HCT116 (cell line): ENCODE measurements at regions not wholly inside any gene's neighbourhood (a gene's known extent, or its start where the extent isn't known, plus 50 kb on each side); places are given as distances from the start of the nearest gene placed in this dataset.

Experiments used
- ATAC-seq: fragments of 200-7000 bp; cut with Tn5 transposase; 2 replicates; pipeline ENCODE4 v1.9.1; 2020; ENCODE audit warnings: mild to moderate bottlenecking, moderate library complexity
- BruUV-seq: library from RNA; stranded (reverse); fragments of 400-500 nt; replicated peaks from 2 replicates; lab custom pipeline; 2021; lab: Mats Ljungman, UMichigan
- CTCF ChIA-PET: fragments of 300-600 bp; sonication (Branson Sonifier 250); formaldehyde crosslinking; loops from one replicate; lab custom pipeline; 2021; ENCODE audit warnings: antibody characterized with exemption; lab: Charles Lee
- POLR2A ChIA-PET: fragments of 300-600, 350-600 bp; sonication (Branson Sonifier 250); formaldehyde crosslinking; loops from one replicate; lab custom pipeline; 2021; ENCODE audit warnings: antibody characterized with exemption; lab: Charles Lee
- RAD21 ChIA-PET, 2 experiments: fragments of 300-600 bp; sonication (Branson Sonifier 250); formaldehyde crosslinking; loops; one replicate each; lab custom pipeline; 2023; ENCODE audit warnings: low total read pairs in 2 of 2; ENCODE audit not compliant: uncharacterized antibody in 2 of 2, unreplicated experiment in 2 of 2, low non-redundant PET in 1 of 2; lab: Charles Lee
- DNase-seq: peaks from one replicate; pipeline ENCODE4 v3.0.0-alpha.2; 2010; ENCODE audit warnings: low read depth, low spot score
- H2AFZ ChIP-seq: fragments of 200-600 bp; shearing (Covaris generic), sonication (generic); 2 replicates; pipeline ENCODE4 v1.6.1; 2017; ENCODE audit warnings: low read depth, mixed run types, mixed read lengths, antibody characterized with exemption, low read length; ENCODE audit not compliant: poor library complexity, severe bottlenecking
- H3K27ac ChIP-seq: 2 replicates; pipeline ENCODE4 v1.5.1; 2012; ENCODE audit warnings: low read depth, low read length
- H3K27me3 ChIP-seq: fragments of 200-600 bp; sonication (generic); 2 replicates; pipeline ENCODE4 v1.6.1; 2016; ENCODE audit warnings: mixed run types, low read length, mixed read lengths; ENCODE audit not compliant: insufficient read depth
- H3K36me3 ChIP-seq, 2 experiments: fragments of 200-500 bp in 1 of 2; fragments of 200-600 bp in 1 of 2; sonication (Bioruptor generic) in 1 of 2; sonication (generic) in 1 of 2; 2 replicates each; pipeline versions ENCODE4 v1.5.1 to v1.6.1; 2014 to 2016; ENCODE audit warnings: low read length in 2 of 2, inconsistent platforms in 1 of 2, mixed read lengths in 1 of 2, mixed run types in 1 of 2; ENCODE audit not compliant: insufficient read depth in 2 of 2, control insufficient read depth in 1 of 2
- H3K4me1 ChIP-seq, 2 experiments: fragments of 200-600 bp in 1 of 2; sonication (generic) in 1 of 2; 2 replicates each; pipeline versions ENCODE4 v1.5.1 to v1.6.1; 2012 to 2017; ENCODE audit warnings: low read length in 2 of 2, inconsistent platforms in 1 of 2, mild to moderate bottlenecking in 1 of 2, mixed read lengths in 1 of 2, mixed run types in 1 of 2, moderate library complexity in 1 of 2; ENCODE audit not compliant: insufficient read depth in 2 of 2, control insufficient read depth in 1 of 2
- H3K4me2 ChIP-seq: fragments of 200-600 bp; sonication (generic); 2 replicates; pipeline ENCODE4 v1.6.1; 2017; ENCODE audit warnings: mixed run types, low read length, mixed read lengths
- H3K4me3 ChIP-seq, 2 experiments: fragments of 200-600 bp in 1 of 2; sonication (generic) in 1 of 2; replicated peaks in 1 of 2; 2 replicates each; pipeline ENCODE4 v1.5.1; 2011 to 2016; ENCODE audit warnings: low read length in 2 of 2, control low read depth in 1 of 2, low read depth in 1 of 2, mild to moderate bottlenecking in 1 of 2, mixed read lengths in 1 of 2, mixed run types in 1 of 2
- H3K79me2 ChIP-seq: fragments of 200-600 bp; sonication (generic); 2 replicates; pipeline ENCODE4 v1.6.1; 2017; ENCODE audit warnings: mild to moderate bottlenecking, mixed run types, low read length, moderate library complexity, mixed read lengths; ENCODE audit not compliant: insufficient read depth
- H3K9ac ChIP-seq: fragments of 200-600 bp; sonication (generic); 2 replicates; pipeline ENCODE4 v1.6.1; 2016; ENCODE audit warnings: low read length, mixed read lengths
- H3K9me2 ChIP-seq: fragments of 200-600 bp; sonication (generic), shearing (Covaris generic); 2 replicates; pipeline ENCODE4 v1.6.1; 2017; ENCODE audit warnings: mixed run types, mild to moderate bottlenecking, moderate library complexity; ENCODE audit not compliant: insufficient read depth
- H3K9me3 ChIP-seq, 2 experiments: fragments of 200-500 bp in 1 of 2; fragments of 200-600 bp in 1 of 2; sonication (Bioruptor generic) in 1 of 2; sonication (generic) in 1 of 2; 2 replicates each; pipeline ENCODE4 v1.6.1; 2014 to 2017; ENCODE audit warnings: low read length in 2 of 2, mixed read lengths in 2 of 2, inconsistent platforms in 1 of 2, low read depth in 1 of 2, mild to moderate bottlenecking in 1 of 2, mixed run types in 1 of 2, moderate library complexity in 1 of 2; ENCODE audit not compliant: control insufficient read depth in 1 of 2, insufficient read depth in 1 of 2
- H4K20me1 ChIP-seq: fragments of 200-600 bp; sonication (generic), shearing (Covaris generic); 2 replicates; pipeline ENCODE4 v1.6.1; 2017; ENCODE audit warnings: mixed run types, mild to moderate bottlenecking, moderate library complexity; ENCODE audit not compliant: insufficient read depth
- CBX3 ChIP-seq: IDR thresholded peaks from 2 replicates; pipeline ENCODE4 v1.6.1; 2012; ENCODE audit warnings: low read depth
- CEBPB ChIP-seq: IDR thresholded peaks from 2 replicates; pipeline ENCODE4 v1.6.1; 2012; ENCODE audit warnings: low read depth
- EGR1 ChIP-seq: IDR thresholded peaks from 2 replicates; pipeline ENCODE4 v1.6.1; 2012; ENCODE audit warnings: low read depth
- ELF1 ChIP-seq: IDR thresholded peaks from 2 replicates; pipeline ENCODE4 v1.6.1; 2012; ENCODE audit warnings: low read depth, borderline replicate concordance
- EZH2 ChIP-seq: fragments of 200-600 bp; sonication (generic); IDR thresholded peaks from 2 replicates; pipeline ENCODE4 v1.6.1; 2017; ENCODE audit warnings: antibody characterized with exemption, mixed run types
- JUND ChIP-seq: IDR thresholded peaks from 2 replicates; pipeline ENCODE4 v1.6.1; 2012
- POLR2A ChIP-seq: IDR thresholded peaks from 2 replicates; pipeline ENCODE4 v1.7.0; 2011; ENCODE audit warnings: borderline replicate concordance; ENCODE audit not compliant: insufficient read depth, insufficient read length; ENCODE audit errors: extremely low read depth
- RAD21 ChIP-seq: IDR thresholded peaks from 2 replicates; pipeline ENCODE4 v1.6.1; 2012; ENCODE audit warnings: low read depth, mild to moderate bottlenecking
- SP1 ChIP-seq: IDR thresholded peaks from 2 replicates; pipeline ENCODE4 v1.6.1; 2012; ENCODE audit warnings: low read depth
- SRF ChIP-seq: IDR thresholded peaks from 2 replicates; pipeline ENCODE4 v1.6.1; 2012; ENCODE audit warnings: low read depth
- TCF7L2 ChIP-seq: IDR thresholded peaks from 2 replicates; pipeline ENCODE4 v1.7.0; 2011; ENCODE audit warnings: borderline replicate concordance, inconsistent platforms; ENCODE audit not compliant: insufficient read depth, insufficient read length; ENCODE audit errors: extremely low read depth
- YY1 ChIP-seq: IDR thresholded peaks from 2 replicates; pipeline ENCODE4 v1.6.1; 2011; ENCODE audit warnings: low read length, low read depth, moderate library complexity, mild to moderate bottlenecking; ENCODE audit not compliant: insufficient replicate concordance; ENCODE audit errors: extremely low read depth
- ZFX ChIP-seq: fragments of 450-650 bp; IDR thresholded peaks from 2 replicates; pipeline ENCODE4 v1.6.1; 2017
- ZNF274 ChIP-seq: fragments of 200-500 bp; sonication (Bioruptor generic); IDR thresholded peaks from 2 replicates; pipeline ENCODE4 v1.6.1; 2014; ENCODE audit warnings: mild to moderate bottlenecking, low read depth, low read length, inconsistent platforms
- intact Hi-C: fragments of 100-400 bp; cut with micrococcal nuclease; formaldehyde crosslinking; loops from 2 replicates; pipeline ENCODE4 v1.10.0; 2022
- TF ChIP-seq, protein P1 (sequence below): IDR thresholded peaks from 2 replicates; pipeline ENCODE4 v1.6.1; 2012
- TF ChIP-seq, protein P2 (sequence below): IDR thresholded peaks from 2 replicates; pipeline ENCODE4 v1.6.1; 2012; ENCODE audit warnings: low read depth
- TF ChIP-seq, protein P3 (sequence below), 3 experiments: fragments of 200-600 bp in 1 of 3; sonication (generic) in 1 of 3; IDR thresholded peaks in 2 of 3; conservative IDR thresholded peaks in 1 of 3; 2 replicates each; pipeline ENCODE4 v1.5.1; 2012 to 2017; ENCODE audit warnings: low read depth in 2 of 3, low read length in 2 of 3, antibody characterized with exemption in 1 of 3, borderline replicate concordance in 1 of 3, control low read depth in 1 of 3, mild to moderate bottlenecking in 1 of 3, mixed read lengths in 1 of 3, mixed run types in 1 of 3, moderate library complexity in 1 of 3; ENCODE audit not compliant: insufficient read depth in 1 of 3
- TF ChIP-seq, protein P4 (sequence below): IDR thresholded peaks from 2 replicates; pipeline ENCODE4 v1.6.1; 2012
- TF ChIP-seq, protein P5 (sequence below): IDR thresholded peaks from 2 replicates; pipeline ENCODE4 v1.6.1; 2011; ENCODE audit warnings: mild to moderate bottlenecking, low read length, moderate library complexity; ENCODE audit not compliant: insufficient replicate concordance; ENCODE audit errors: extremely low read depth

DNA sequence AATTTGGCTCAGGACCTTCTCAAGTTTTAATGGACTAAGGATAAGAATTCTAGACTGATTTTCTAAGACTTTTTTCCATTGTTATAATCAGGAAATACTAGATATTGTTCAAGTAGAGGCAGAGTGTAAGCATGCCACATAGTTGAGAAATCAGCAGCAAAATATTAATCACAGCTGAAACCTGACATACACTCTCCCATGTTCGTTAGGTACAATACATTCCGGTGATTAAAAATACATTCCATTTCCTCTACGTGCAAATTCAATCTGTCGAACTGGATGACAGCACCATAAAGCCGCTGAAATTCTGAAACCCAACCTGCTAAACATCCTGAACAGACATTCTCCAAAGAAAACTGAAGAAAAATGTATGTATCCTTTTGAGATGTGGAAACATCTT is 587.6 kb upstream of the DIPK2B start:
- ChIA-PET RAD21 (no interaction called here), CTCF (no interaction called here), POLR2A (no interaction called here)
- Histone ChIP-seq H3K4me2 (peak overlapping the region; percentile 53), H2AFZ (no peak overlapping the region), H3K9me2 (no peaks in the 10 kb centered on the region), H3K4me1 (peaks cover 72 to 98% of the 10 kb centered on the region in 2 experiments), H4K20me1 (peaks cover 18% of the 10 kb centered on the region; the same call in 1 of the 2 replicates), H3K27me3 (no peaks in the 10 kb centered on the region), H3K36me3 (peaks cover 1 to 13% of the 10 kb centered on the region in 2 experiments), H3K27ac (peak overlapping the region; percentile 64; the same call in 1 of the 2 replicates), H3K9ac (0 out of 2 replicates have a peak overlapping the region, but pooled peaks have one; percentile 7), H3K9me3 (no peaks in the 10 kb centered on the region), H3K79me2 (peaks cover 100% of the 10 kb centered on the region), H3K4me3 (no peak overlapping the region)
- intact Hi-C loops, result no loop called here
- no peak for DNase-seq
- TF ChIP-seq ZNF274 (no peak), EZH2 (no peak), CBX3 (no peak), ELF1 (no peak), YY1 (no peak), RAD21 (no peak), JUND (no peak), CEBPB (no peak), TCF7L2 (no peak), SRF (no peak), SP1 (no peak), ZFX (no peak), POLR2A (no peak), EGR1 (no peak)
- TF ChIP-seq, protein P1, sequence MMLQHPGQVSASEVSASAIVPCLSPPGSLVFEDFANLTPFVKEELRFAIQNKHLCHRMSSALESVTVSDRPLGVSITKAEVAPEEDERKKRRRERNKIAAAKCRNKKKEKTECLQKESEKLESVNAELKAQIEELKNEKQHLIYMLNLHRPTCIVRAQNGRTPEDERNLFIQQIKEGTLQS, result no peak
- TF ChIP-seq, protein P2, sequence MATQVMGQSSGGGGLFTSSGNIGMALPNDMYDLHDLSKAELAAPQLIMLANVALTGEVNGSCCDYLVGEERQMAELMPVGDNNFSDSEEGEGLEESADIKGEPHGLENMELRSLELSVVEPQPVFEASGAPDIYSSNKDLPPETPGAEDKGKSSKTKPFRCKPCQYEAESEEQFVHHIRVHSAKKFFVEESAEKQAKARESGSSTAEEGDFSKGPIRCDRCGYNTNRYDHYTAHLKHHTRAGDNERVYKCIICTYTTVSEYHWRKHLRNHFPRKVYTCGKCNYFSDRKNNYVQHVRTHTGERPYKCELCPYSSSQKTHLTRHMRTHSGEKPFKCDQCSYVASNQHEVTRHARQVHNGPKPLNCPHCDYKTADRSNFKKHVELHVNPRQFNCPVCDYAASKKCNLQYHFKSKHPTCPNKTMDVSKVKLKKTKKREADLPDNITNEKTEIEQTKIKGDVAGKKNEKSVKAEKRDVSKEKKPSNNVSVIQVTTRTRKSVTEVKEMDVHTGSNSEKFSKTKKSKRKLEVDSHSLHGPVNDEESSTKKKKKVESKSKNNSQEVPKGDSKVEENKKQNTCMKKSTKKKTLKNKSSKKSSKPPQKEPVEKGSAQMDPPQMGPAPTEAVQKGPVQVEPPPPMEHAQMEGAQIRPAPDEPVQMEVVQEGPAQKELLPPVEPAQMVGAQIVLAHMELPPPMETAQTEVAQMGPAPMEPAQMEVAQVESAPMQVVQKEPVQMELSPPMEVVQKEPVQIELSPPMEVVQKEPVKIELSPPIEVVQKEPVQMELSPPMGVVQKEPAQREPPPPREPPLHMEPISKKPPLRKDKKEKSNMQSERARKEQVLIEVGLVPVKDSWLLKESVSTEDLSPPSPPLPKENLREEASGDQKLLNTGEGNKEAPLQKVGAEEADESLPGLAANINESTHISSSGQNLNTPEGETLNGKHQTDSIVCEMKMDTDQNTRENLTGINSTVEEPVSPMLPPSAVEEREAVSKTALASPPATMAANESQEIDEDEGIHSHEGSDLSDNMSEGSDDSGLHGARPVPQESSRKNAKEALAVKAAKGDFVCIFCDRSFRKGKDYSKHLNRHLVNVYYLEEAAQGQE, result no peak
- TF ChIP-seq, protein P3, sequence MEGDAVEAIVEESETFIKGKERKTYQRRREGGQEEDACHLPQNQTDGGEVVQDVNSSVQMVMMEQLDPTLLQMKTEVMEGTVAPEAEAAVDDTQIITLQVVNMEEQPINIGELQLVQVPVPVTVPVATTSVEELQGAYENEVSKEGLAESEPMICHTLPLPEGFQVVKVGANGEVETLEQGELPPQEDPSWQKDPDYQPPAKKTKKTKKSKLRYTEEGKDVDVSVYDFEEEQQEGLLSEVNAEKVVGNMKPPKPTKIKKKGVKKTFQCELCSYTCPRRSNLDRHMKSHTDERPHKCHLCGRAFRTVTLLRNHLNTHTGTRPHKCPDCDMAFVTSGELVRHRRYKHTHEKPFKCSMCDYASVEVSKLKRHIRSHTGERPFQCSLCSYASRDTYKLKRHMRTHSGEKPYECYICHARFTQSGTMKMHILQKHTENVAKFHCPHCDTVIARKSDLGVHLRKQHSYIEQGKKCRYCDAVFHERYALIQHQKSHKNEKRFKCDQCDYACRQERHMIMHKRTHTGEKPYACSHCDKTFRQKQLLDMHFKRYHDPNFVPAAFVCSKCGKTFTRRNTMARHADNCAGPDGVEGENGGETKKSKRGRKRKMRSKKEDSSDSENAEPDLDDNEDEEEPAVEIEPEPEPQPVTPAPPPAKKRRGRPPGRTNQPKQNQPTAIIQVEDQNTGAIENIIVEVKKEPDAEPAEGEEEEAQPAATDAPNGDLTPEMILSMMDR (IDR thresholded peaks at IDR 0.05 in 2 of 3, conservative IDR thresholded peaks at IDR 0.05 in 1 of 3; ENCODE audit: borderline replicate concordance in 1 of 3, insufficient read depth in 1 of 3, low read depth in 2 of 3, low read length in 2 of 3), result no peak
- TF ChIP-seq, protein P4, sequence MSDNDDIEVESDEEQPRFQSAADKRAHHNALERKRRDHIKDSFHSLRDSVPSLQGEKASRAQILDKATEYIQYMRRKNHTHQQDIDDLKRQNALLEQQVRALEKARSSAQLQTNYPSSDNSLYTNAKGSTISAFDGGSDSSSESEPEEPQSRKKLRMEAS, result no peak
- TF ChIP-seq, protein P5, sequence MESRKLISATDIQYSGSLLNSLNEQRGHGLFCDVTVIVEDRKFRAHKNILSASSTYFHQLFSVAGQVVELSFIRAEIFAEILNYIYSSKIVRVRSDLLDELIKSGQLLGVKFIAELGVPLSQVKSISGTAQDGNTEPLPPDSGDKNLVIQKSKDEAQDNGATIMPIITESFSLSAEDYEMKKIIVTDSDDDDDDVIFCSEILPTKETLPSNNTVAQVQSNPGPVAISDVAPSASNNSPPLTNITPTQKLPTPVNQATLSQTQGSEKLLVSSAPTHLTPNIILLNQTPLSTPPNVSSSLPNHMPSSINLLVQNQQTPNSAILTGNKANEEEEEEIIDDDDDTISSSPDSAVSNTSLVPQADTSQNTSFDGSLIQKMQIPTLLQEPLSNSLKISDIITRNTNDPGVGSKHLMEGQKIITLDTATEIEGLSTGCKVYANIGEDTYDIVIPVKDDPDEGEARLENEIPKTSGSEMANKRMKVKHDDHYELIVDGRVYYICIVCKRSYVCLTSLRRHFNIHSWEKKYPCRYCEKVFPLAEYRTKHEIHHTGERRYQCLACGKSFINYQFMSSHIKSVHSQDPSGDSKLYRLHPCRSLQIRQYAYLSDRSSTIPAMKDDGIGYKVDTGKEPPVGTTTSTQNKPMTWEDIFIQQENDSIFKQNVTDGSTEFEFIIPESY, result no peak
- BruUV-seq, result no TSS peak
- ATAC-seq, result no peak
